Tibial artery (tissue), 4 donors: ENCODE measurements at regions not wholly inside any gene's neighbourhood (a gene's known extent, or its start where the extent isn't known, plus 50 kb on each side); places are given as distances from the start of the nearest gene placed in this dataset.

Experiments used
- DNase-seq, 2 donors: peaks; one replicate each; pipeline ENCODE4 v3.0.0-alpha.2; 2019
- H3K27ac ChIP-seq, 2 donors: fragments of 200-600 bp; sonication (generic) in 1 of 2; 1 replicate in 1 of 2; 2 replicates in 1 of 2; pipeline ENCODE4 v1.5.1; 2018 to 2019; ENCODE audit warnings: mild to moderate bottlenecking in 1 of 2
- H3K27me3 ChIP-seq, 2 donors: fragments of 200-600 bp; sonication (generic) in 1 of 2; one replicate each; pipeline versions ENCODE4 v1.5.1 to v1.6.0; 2016 to 2019
- H3K36me3 ChIP-seq, 3 donors: fragments of 200-600 bp; sonication (generic) in 2 of 3; one replicate each; pipeline ENCODE4 v1.5.1; 2016 to 2019; ENCODE audit warnings: mild to moderate bottlenecking in 2 of 3
- H3K4me1 ChIP-seq, 4 donors: fragments of 200-600 bp; sonication (generic) in 2 of 4; 1 replicate in 3 of 4; 2 replicates in 1 of 4; pipeline ENCODE4 v1.5.1; 2016 to 2019
- H3K4me3 ChIP-seq, 2 donors: fragments of 200-600 bp; sonication (generic) in 1 of 2; 1 replicate in 1 of 2; 2 replicates in 1 of 2; pipeline ENCODE4 v1.5.1; 2018 to 2019; ENCODE audit warnings: mild to moderate bottlenecking in 2 of 2
- H3K9me3 ChIP-seq, 3 donors: fragments of 200-600 bp; sonication (generic) in 1 of 3; one replicate each; pipeline ENCODE4 v1.5.1; 2016 to 2019
- intact Hi-C: fragments of 100-400 bp; cut with DNase I; formaldehyde crosslinking; loops from one replicate; pipeline ENCODE4 v1.15.0; 2023; ENCODE audit warnings: low total_unique reads
- TF ChIP-seq, protein P1 (sequence below), 2 experiments: fragments of 200-600 bp in 1 of 2; fragments of 450-650 bp in 1 of 2; IDR thresholded peaks; one replicate each; pipeline ENCODE4 v1.5.1; 2017 to 2019; ENCODE audit warnings: antibody characterized with exemption in 2 of 2, mild to moderate bottlenecking in 1 of 2, moderate library complexity in 1 of 2

DNA sequence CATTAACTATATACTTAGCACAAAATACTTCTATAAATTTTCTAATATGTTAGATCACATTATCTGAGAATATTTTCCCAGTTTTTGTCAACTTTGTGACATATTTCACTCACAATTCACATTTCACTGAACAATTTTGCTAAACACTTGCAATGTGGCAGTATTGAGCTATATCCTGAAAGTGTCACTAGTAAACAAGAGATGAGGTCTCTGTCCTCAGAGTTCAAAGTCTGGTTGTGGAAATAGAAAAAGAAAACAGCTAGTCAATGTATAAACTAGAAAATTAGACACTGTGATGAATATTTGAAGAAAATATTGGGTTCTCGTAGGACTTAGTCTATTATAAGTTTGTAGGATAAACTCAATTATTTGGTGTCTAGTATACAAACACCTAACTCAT, 87.4 kb upstream of the CHORDC1 start:
- Histone ChIP-seq H3K4me3 (no peak overlapping the region), H3K36me3 (no peaks in the 10 kb centered on the region), H3K4me1 (no peaks in the 10 kb centered on the region), H3K9me3 (no peaks in the 10 kb centered on the region), H3K27me3 (no peaks in the 10 kb centered on the region), H3K27ac (no peak overlapping the region)
- DNase-seq = no peak
- TF ChIP-seq, protein P1, sequence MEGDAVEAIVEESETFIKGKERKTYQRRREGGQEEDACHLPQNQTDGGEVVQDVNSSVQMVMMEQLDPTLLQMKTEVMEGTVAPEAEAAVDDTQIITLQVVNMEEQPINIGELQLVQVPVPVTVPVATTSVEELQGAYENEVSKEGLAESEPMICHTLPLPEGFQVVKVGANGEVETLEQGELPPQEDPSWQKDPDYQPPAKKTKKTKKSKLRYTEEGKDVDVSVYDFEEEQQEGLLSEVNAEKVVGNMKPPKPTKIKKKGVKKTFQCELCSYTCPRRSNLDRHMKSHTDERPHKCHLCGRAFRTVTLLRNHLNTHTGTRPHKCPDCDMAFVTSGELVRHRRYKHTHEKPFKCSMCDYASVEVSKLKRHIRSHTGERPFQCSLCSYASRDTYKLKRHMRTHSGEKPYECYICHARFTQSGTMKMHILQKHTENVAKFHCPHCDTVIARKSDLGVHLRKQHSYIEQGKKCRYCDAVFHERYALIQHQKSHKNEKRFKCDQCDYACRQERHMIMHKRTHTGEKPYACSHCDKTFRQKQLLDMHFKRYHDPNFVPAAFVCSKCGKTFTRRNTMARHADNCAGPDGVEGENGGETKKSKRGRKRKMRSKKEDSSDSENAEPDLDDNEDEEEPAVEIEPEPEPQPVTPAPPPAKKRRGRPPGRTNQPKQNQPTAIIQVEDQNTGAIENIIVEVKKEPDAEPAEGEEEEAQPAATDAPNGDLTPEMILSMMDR (IDR thresholded peaks at IDR 0.05) = peak in 1 of 2 experiments; percentile 6
- intact Hi-C loops = no loop called here

GRCh38 chr11:90309693-90310092, 86.8 kb upstream of the CHORDC1 start:
- Histone ChIP-seq H3K4me3 (no peak overlapping the region), H3K36me3 (no peaks in the 10 kb centered on the region), H3K4me1 (no peaks in the 10 kb centered on the region), H3K9me3 (no peaks in the 10 kb centered on the region), H3K27ac (no peak overlapping the region), H3K27me3 (no peaks in the 10 kb centered on the region)
- TF ChIP-seq, protein P1 (IDR thresholded peaks at IDR 0.05) = no peak
- DNase-seq = no peak
- intact Hi-C loops = no loop called here

DNA sequence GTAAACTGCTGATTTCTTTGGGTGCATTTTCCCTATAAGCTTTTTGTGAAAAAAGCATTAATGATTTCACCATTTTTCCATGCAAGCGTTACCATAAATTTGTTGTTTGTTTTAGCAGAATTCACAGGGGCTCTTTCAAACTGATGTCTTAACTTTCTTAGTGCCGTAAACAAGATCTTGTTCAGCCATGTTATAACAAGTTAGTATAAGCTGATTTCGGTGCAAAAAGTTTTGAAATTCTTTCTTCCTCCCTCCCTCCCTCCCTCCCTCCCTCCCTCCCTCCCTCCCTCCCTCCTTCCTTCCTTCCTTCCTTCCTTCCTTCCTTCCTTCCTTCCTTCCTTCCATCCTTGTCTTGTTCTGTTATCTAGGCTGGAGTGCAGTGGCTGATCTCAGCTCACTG, 71.7 kb upstream of the CHORDC1 start:
- H3K4me3 ChIP-seq = no peak overlapping the region
- DNase-seq = no peak
- H3K9me3 ChIP-seq = no peaks in the 10 kb centered on the region
- no peaks in the 10 kb centered on the region for H3K4me1 ChIP-seq
- TF ChIP-seq, protein P1 (IDR thresholded peaks at IDR 0.05) = no peak
- H3K36me3 ChIP-seq = no peaks in the 10 kb centered on the region
- no peak overlapping the region for H3K27ac ChIP-seq
- no peaks in the 10 kb centered on the region for H3K27me3 ChIP-seq
- intact Hi-C loops = loop anchor here (5.0 kb wide), 1 partner anchor 168 kb away; no protein-coding TSS in a partner anchor

DNA sequence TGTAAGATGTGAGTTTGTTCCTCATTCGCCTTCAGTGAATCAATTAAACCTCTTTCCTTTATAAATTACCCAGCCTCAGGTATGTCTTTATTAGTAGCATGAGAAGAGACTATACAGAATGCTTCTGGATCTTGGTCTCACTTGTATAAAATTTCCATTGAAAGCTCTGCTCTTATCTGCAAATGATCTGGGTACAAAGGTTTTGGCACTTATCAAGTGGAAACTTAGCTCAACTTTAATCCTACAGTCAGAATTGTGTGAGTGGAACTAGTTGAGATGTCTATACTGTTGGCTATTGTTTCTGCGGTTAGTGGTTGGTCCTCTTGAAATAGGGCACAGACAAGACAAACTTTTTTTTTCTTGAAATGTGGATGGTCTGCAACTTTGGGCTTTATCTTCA, 71.2 kb upstream of the CHORDC1 start:
- Histone ChIP-seq H3K4me3 (no peak overlapping the region), H3K9me3 (no peaks in the 10 kb centered on the region), H3K27me3 (no peaks in the 10 kb centered on the region), H3K27ac (no peak overlapping the region), H3K36me3 (no peaks in the 10 kb centered on the region), H3K4me1 (no peaks in the 10 kb centered on the region)
- intact Hi-C loops = loop anchor here (5.0 kb wide), 1 partner anchor 168 kb away; no protein-coding TSS in a partner anchor
- no peak for DNase-seq
- TF ChIP-seq, protein P1 (IDR thresholded peaks at IDR 0.05) = no peak

DNA sequence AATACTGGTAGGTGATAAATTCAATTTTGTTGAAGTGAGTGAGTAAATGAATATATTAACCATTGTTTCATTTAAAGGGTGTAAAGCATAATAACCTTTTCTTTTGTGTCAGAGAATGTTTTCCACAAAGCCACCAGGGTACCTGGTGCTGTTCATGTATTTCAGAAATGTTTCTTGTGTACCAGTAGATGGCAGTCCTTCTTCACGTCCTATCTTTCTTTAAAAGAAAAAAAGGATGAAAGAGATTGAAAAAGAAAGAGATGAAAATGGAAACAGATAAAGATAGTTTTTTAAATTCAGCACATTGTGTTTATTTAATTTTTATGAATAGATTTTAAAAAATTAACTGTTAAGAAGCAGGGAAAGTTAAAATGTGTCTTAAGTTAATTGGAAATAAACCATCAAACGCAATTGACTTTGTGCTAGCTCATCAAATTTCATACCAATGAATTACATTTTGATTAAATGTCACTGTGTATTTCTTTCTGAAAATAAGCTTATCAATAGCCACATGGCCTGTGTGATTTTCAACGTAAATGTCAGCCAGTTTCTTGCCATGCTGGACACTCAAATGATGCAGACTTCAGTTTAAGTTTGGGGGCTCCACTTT, 65.5 kb upstream of the CHORDC1 start:
- H3K27me3 ChIP-seq = no peaks in the 10 kb centered on the region
- no peak overlapping the region for H3K27ac ChIP-seq
- H3K36me3 ChIP-seq = no peaks in the 10 kb centered on the region
- H3K4me1 ChIP-seq = no peaks in the 10 kb centered on the region
- TF ChIP-seq, protein P1 (IDR thresholded peaks at IDR 0.05) = peak; percentile 65 to 73
- no peak overlapping the region for H3K4me3 ChIP-seq
- H3K9me3 ChIP-seq = no peaks in the 10 kb centered on the region
- intact Hi-C loops = no loop called here
- no peak for DNase-seq

- no peaks in the 10 kb centered on the region for H3K36me3 ChIP-seq
- intact Hi-C loops = no loop called here
- H3K27ac ChIP-seq = no peak overlapping the region
- TF ChIP-seq, protein P1 (IDR thresholded peaks at IDR 0.05) = no peak
- no peaks in the 10 kb centered on the region for H3K4me1 ChIP-seq
- H3K9me3 ChIP-seq = no peaks in the 10 kb centered on the region
- no peak for DNase-seq
- no peaks in the 10 kb centered on the region for H3K27me3 ChIP-seq
- no peak overlapping the region for H3K4me3 ChIP-seq
Observed at GRCh38 chr11:90286640-90287039, 63.8 kb upstream of the CHORDC1 start.
